ENCODE measurements at regions not wholly inside any gene's neighbourhood (a gene's known extent, or its start where the extent isn't known, plus 50 kb on each side); places are given as distances from the start of the nearest gene placed in this dataset.

DNA sequence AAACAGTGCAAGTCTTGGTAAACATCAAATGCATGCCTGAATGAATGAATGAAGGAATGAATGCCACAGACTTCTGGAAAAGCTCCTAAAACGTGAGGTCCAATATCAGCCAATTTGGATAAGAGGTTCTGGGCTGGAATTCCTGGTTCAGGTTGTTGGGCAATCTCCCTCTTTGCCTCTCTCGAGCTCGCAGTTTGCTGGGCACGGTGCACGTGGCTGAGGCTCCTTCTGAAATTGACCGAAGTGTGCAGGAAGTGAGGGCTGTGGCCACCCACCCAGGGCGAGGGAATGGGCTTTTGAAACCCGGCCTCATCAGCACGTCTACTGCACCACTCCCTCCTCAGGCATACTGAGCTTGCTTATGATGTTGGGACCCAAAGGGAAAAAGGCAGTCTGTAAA is 288.8 kb upstream of the HS6ST1 start:
- Histone ChIP-seq H3K4me3 (ENCODE audit: severe bottlenecking) (no peak overlapping the region), H3K36me3 (ENCODE audit: low read depth) (no peaks in the 10 kb centered on the region), H3K27me3 (ENCODE audit: insufficient read depth, poor library complexity, severe bottlenecking) (no peaks in the 10 kb centered on the region), H3K27ac (ENCODE audit: poor library complexity, severe bottlenecking) (no peak overlapping the region), H3K4me1 (ENCODE audit: insufficient read depth, poor library complexity, severe bottlenecking) (no peaks in the 10 kb centered on the region), H3K9me3 (ENCODE audit: severe bottlenecking) (no peaks in the 10 kb centered on the region)
- DNase-seq (ENCODE audit: low spot score) (peak; percentile 27), ATAC-seq (ENCODE audit: low read depth) (no peak)
- TF ChIP-seq, protein P1, sequence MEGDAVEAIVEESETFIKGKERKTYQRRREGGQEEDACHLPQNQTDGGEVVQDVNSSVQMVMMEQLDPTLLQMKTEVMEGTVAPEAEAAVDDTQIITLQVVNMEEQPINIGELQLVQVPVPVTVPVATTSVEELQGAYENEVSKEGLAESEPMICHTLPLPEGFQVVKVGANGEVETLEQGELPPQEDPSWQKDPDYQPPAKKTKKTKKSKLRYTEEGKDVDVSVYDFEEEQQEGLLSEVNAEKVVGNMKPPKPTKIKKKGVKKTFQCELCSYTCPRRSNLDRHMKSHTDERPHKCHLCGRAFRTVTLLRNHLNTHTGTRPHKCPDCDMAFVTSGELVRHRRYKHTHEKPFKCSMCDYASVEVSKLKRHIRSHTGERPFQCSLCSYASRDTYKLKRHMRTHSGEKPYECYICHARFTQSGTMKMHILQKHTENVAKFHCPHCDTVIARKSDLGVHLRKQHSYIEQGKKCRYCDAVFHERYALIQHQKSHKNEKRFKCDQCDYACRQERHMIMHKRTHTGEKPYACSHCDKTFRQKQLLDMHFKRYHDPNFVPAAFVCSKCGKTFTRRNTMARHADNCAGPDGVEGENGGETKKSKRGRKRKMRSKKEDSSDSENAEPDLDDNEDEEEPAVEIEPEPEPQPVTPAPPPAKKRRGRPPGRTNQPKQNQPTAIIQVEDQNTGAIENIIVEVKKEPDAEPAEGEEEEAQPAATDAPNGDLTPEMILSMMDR (IDR thresholded peaks at IDR 0.05; ENCODE audit: poor library complexity, severe bottlenecking), result no peak

DNA sequence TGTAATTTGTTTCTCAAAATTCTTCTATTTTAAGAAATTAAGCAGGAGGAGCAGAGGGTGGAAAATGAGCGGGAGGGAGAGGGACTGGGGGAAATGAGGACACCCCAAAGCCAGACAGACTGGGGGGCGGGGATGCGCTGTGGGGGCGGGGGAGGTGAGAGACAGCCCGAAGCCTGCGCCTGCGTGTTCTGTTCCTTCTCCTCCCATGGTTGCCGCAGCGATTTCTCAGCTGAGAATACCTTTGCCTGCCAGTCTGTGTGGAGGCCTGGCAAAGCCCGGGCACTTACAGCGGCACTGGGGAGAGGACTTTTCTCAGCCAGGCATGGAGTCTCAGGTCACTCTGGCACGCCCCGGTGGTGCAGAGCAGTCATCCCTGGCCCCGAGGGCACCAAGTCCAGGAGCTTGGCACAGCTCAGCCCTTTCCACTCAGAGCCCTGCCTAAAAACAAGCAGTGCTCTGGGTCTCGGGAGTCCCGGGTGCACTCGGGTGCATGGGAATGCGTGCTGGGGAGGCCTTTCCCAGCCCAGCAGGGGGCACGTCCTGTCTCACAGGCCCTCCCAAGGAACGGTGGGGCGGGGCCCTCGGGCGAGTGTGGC is 289.3 kb upstream of the HS6ST1 start:
- DNase-seq (ENCODE audit: low spot score), result peak; percentile 47
- TF ChIP-seq, protein P1 (IDR thresholded peaks at IDR 0.05; ENCODE audit: poor library complexity, severe bottlenecking), result no peak
- H3K4me1 ChIP-seq (ENCODE audit: insufficient read depth, poor library complexity, severe bottlenecking), result no peaks in the 10 kb centered on the region
- H3K4me3 ChIP-seq (ENCODE audit: severe bottlenecking), result no peak overlapping the region
- no peaks in the 10 kb centered on the region for H3K9me3 ChIP-seq (ENCODE audit: severe bottlenecking)
- H3K36me3 ChIP-seq (ENCODE audit: low read depth), result no peaks in the 10 kb centered on the region
- peak; percentile 38; the same call in 1 of the 3 replicates for ATAC-seq (ENCODE audit: low read depth)
- H3K27me3 ChIP-seq (ENCODE audit: insufficient read depth, poor library complexity, severe bottlenecking), result no peaks in the 10 kb centered on the region
- H3K27ac ChIP-seq (ENCODE audit: poor library complexity, severe bottlenecking), result no peak overlapping the region

DNA sequence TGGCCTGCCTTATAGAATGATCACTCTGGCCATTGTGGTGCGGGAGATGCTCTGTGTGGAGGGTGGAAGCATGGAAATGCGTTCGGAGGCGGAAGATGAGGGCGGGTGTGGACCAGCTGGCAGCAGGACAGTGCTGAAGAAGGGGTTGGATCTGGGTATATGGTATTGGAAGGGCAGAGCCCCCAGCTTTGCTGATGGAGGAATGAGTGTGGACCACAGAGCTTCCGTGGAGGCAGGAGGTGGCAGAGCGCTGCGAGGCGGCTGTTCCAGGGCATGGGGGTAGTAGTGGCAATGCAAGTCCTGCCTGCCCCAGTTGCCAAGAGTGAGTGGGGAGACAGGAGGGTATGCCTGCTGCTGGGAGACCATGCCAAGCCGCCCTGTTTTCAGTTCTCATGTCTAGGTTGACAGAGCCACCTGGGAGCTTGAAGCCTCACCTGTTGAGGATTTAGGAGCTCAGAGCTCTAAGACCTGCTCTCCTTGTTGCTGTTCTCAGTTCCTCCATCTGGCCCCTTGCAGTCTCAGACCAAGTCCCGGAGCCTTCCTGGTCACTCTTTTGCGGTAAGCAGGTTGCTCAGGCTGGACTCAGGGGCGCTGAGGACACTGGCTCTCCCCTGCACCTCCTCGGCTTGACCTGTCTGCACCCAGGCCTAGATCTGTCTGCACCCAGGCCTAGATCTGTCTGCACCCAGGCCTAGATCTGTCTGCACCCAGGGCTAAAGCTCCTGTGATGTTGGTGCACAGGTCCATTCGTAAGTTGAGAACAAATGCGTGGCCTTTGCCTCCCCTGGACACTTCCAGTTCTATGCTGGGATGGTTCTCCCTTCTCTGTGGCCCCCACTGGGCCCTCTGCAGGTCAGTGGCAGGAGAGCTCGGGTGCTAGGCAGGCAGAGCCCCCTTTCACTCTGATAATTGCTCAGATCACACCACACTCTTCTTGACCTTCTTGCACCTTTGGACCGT is 290.5 kb upstream of the HS6ST1 start:
- H3K36me3 ChIP-seq (ENCODE audit: low read depth), result no peaks in the 10 kb centered on the region
- H3K4me3 ChIP-seq (ENCODE audit: severe bottlenecking), result no peak overlapping the region
- no peaks in the 10 kb centered on the region for H3K4me1 ChIP-seq (ENCODE audit: insufficient read depth, poor library complexity, severe bottlenecking)
- no peaks in the 10 kb centered on the region for H3K27me3 ChIP-seq (ENCODE audit: insufficient read depth, poor library complexity, severe bottlenecking)
- no peaks in the 10 kb centered on the region for H3K9me3 ChIP-seq (ENCODE audit: severe bottlenecking)
- no peak for ATAC-seq (ENCODE audit: low read depth)
- TF ChIP-seq, protein P1 (IDR thresholded peaks at IDR 0.05; ENCODE audit: poor library complexity, severe bottlenecking), result no peak
- peak; percentile 22 for DNase-seq (ENCODE audit: low spot score)
- no peak overlapping the region for H3K27ac ChIP-seq (ENCODE audit: poor library complexity, severe bottlenecking)

GRCh38 chr2:128610496-128610895 is 291.8 kb upstream of the HS6ST1 start:
- H3K36me3 ChIP-seq (ENCODE audit: low read depth), result no peaks in the 10 kb centered on the region
- H3K27ac ChIP-seq (ENCODE audit: poor library complexity, severe bottlenecking), result no peak overlapping the region
- H3K27me3 ChIP-seq (ENCODE audit: insufficient read depth, poor library complexity, severe bottlenecking), result no peaks in the 10 kb centered on the region
- TF ChIP-seq, protein P1 (IDR thresholded peaks at IDR 0.05; ENCODE audit: poor library complexity, severe bottlenecking), result no peak
- no peaks in the 10 kb centered on the region for H3K9me3 ChIP-seq (ENCODE audit: severe bottlenecking)
- ATAC-seq (ENCODE audit: low read depth), result no peak
- DNase-seq (ENCODE audit: low spot score), result no peak
- H3K4me1 ChIP-seq (ENCODE audit: insufficient read depth, poor library complexity, severe bottlenecking), result no peaks in the 10 kb centered on the region
- H3K4me3 ChIP-seq (ENCODE audit: severe bottlenecking), result no peak overlapping the region
